CD4-positive, alpha-beta T cell treated with Interleukin-17A for 1 hour (primary cell): ENCODE measurements at regions not wholly inside any gene's neighbourhood (a gene's known extent, or its start where the extent isn't known, plus 50 kb on each side); places are given as distances from the start of the nearest gene placed in this dataset.
A peak's percentile ranks its signal among the peaks of the same experiment; 100 is the strongest.
"Not testable (repeated sequence)": the region's sequence is repeated elsewhere in the genome, so short reads cannot be mapped to it uniquely, and the experiment has no call there.

Source experiments
- DNase-seq: peaks from one replicate; pipeline ENCODE4 v3.0.0-alpha.2; 2020

- no peak for DNase-seq
Measured at GRCh38 chr3:72086743-72087087, 301.8 kb upstream of the PROK2 start.

GRCh38 chr3:72086042-72086742 is 301.2 kb upstream of the PROK2 start:
- no peak for DNase-seq

- no peak for DNase-seq
Measured at GRCh38 chr3:72085036-72085435, 300.1 kb upstream of the PROK2 start.

- DNase-seq = no peak
Measured at GRCh38 chr3:72082776-72083462, 298.0 kb upstream of the PROK2 start.

DNA sequence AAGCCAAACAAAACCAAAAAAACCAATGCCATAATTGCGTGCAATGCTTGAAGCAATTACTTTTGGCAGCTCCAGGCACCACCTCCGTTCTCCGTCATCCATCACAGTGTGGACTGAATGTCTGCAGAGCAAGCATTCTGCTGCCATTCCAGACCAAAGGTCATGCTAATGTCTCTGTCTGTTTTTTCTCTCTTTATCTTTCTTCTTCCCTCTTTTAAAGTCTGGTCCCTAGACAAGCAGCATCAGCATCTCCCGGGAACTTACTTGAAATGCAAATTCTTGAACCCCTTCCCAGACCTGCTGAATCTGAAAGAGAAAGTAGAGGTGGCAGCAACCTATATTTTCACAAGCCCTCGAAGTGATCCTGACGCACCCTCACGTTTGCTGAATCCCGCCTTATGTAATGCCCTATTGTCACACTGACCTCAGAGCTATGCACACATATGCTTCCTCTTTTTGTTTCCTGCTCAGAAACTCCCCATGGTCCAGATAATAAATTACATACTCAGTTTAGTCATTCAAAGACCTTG is 297.3 kb upstream of the PROK2 start:
- DNase-seq = peak; percentile 41

GRCh38 chr3:72081471-72082185 is 296.7 kb upstream of the PROK2 start:
- no peak for DNase-seq

DNA sequence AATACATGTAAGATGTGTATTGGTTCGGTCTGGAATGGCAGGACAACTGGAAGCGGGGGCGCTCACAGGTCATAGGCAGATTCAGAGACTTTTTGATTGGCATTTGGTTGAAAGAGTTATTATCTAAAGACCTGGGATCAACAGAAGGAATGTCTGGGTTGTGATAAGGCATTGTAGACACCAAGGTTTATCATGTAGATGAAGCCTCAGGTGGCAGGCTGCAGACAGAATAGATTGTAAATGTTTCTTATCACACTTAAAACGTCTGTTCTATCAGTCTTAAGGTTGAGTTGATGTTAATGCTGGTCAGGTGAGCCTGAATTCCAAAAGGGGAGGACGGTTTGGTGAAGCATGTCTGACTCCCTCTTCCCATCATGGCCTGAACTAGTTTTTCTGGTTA is 295.9 kb upstream of the PROK2 start:
- no peak for DNase-seq

- DNase-seq = no peak
Measured at GRCh38 chr3:72080095-72080494, 295.1 kb upstream of the PROK2 start.

DNA sequence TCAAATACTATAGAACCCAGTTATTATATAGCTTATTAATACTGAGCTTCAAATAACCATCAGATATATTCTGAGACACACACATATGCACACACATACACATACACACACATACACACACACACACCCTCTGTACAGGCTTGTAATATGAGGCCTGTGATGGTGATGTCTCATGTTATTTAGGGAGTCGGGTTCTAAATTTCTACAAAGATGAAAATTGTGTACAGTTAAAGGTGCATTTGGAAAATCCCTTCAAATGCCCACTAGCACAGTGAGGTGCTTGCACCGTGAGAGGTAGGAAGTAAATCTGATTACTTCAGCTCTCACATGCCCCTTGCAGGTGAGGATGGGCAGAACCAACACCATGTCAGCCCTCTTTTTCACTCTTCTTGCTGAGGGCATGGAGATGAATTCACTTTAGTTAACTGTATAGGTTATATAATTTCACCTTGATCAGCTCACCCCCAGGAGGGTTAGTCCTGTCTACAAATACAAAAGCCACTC is 294.5 kb upstream of the PROK2 start:
- no peak for DNase-seq

DNA sequence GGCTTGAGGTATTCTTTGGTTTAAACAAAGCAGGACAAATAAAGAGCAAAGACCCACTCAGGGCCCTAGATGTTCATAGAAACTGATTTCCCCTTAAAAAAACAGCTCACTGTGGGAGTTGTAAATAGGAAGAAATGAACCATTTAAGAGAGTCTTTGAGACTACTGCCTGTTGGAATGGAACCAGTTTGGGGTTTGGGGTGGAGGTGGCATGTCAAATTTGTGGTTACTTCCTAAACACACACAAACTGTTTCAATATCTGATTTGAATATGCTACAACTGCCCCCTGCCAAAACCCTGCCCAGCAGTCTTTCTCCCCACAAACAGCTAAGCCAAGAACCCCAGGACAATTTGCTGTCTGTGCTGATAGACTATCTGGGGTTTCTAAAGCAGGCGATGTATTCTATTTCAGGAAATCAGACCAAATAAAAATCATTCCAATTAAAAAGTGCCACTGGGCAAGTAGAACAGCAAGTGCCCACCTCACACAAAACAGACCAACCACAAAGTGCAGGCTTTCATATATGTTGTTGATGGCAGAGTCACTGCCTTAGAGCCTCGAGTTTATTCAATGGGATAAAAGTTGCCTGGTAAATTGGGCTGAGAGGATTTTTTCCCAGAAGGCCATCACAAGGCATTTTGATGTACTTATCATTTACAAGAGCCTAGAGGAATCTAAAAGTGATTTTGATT is 293.9 kb upstream of the PROK2 start:
- no peak for DNase-seq

GRCh38 chr3:72077473-72078259 is 292.7 kb upstream of the PROK2 start:
- DNase-seq = no peak

- DNase-seq = not testable (repeated sequence)
Measured at GRCh38 chr3:72075848-72076247, 290.9 kb upstream of the PROK2 start.

DNA sequence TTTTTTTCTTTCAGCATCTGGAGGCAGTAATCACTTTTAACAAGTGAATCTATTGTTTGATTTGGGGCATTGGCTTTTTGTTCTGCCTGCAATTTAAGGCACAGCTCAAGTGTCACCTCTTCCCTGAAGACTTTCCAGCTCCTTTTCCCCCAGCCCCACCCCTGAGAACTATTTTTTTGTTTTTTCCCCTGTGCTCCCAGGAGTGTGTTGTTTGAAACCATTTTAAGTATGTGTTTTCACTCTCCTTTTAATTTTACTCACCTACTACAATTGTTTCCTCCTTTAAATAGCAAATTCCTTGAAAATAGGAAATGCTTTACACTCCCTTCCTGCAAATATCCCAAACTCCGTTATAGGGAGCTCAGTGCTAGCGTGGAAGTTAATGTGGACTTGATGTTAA is 286.7 kb upstream of the PROK2 start:
- DNase-seq = no peak

DNA sequence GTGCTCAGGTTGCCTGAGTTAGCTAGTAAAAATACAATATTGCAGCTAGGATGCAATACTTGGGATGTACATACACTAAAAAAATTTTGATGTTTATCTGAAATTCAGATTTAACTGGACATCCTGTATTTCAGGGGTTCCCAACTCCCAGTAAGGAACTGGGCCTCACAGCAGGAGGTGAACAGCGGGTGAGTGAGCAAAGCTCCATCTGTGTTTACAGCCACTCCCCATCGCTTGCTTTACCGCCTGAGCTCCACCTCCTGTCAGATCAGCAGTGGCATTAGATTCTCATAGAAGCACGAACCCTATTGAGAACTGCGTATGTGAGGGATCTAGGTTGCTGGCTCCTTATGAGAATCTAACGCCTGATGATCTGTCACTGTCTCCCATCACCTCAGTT is 285.1 kb upstream of the PROK2 start:
- no peak for DNase-seq

DNA sequence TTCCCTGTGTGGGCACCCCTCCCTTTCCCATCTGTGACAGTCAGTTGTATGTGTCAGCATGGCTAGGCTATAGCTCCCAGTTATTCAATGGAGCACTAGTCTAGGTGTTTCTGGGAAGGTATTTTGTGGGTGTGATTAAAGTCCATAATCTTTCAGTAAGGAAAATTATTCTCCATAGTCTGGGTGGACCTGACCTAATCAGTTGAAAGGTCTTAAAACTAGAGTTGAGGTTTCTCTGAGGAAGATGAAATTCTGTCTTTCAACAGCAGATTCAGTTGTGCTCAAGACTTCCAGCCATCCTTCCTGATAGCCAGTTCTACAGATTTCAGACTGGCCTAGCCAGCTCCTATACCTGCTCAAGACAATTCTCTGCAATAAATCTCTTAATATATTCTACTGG is 284.6 kb upstream of the PROK2 start:
- DNase-seq = no peak

DNA sequence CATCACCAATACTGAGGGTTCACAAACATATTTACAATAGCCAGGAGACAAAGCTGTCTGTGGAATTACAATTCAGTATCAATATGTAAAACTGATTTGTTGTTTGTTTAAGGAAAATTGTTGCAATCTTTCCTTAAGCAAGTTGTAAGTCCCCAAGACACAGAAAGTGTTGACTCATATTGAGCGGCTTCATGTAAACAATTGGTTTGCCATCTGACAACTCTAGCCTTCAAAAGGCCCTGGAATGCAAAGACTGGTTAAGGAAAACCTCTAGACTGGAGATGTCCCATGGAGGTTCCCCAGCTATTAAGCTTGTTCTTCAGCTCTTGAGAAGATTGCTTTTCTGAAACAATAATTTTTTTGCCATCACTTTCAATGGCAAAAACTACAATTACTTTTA is 283.7 kb upstream of the PROK2 start:
- DNase-seq = no peak

- no peak for DNase-seq
Measured at GRCh38 chr3:72067721-72068120, 282.8 kb upstream of the PROK2 start.

- no peak for DNase-seq
Measured at GRCh38 chr3:72065872-72066641, 281.1 kb upstream of the PROK2 start.

DNA sequence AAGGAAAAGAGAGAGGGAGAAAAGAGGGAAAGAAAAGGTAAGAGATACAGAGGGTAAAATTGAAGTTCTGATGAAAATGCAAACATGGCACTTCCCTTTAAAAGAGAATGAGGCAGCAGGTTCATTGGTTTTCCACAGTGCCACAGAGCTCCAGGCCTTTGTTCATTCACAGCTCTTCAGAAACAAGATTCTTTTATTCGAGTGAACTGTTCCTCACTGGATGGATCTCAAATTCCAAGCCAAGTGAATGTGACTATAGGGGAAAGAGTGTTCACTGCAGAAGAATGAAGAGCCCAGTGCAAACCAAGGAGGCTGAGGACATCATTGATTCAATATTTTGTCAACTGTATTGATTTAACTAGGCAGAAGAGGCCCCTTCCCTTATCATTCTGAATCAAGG is 280.3 kb upstream of the PROK2 start:
- no peak for DNase-seq

GRCh38 chr3:72064727-72065126 is 279.8 kb upstream of the PROK2 start:
- not testable (repeated sequence) for DNase-seq

DNA sequence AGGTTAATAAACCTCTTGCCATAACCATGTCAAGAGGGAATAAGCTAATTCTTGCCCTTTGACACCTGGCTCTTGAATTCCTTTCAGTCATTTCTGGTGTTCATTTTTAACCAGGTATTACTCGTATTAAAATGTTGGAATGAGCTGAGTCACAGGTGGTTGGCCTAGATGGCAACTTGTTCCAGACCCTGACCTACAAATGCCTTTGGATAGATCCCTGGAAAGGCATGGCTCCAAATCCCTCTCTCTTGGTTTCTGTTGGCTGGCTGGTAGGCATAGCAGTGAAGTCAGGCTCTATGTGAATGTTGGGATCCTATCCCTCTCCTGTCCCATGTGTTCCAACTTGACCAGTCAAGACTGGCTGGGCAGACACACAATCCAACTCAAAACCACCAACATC is 277.1 kb upstream of the PROK2 start:
- DNase-seq = no peak
